CD4-positive, alpha-beta memory T cell (primary cell): ENCODE measurements at regions not wholly inside any gene's neighbourhood (a gene's known extent, or its start where the extent isn't known, plus 50 kb on each side); places are given as distances from the start of the nearest gene placed in this dataset.
"Not testable (repeated sequence)": the region's sequence is repeated elsewhere in the genome, so short reads cannot be mapped to it uniquely, and the experiment has no call there.

ENCODE experiments used
- CTCF ChIA-PET: fragments of 350-600 bp; sonication (Branson Sonifier 250); formaldehyde crosslinking; loops from one replicate; lab custom pipeline; 2021; ENCODE audit warnings: inconsistent platforms; ENCODE audit not compliant: partially characterized antibody; lab: Charles Lee
- POLR2A ChIA-PET: fragments of 350-600 bp; sonication (Branson Sonifier 250); formaldehyde crosslinking; loops from one replicate; lab custom pipeline; 2021; ENCODE audit not compliant: partially characterized antibody; lab: Charles Lee
- DNase-seq, 5 donors: peaks; one replicate each; pipeline versions ENCODE4 v3.0.0 to v3.0.0-alpha.2; 2020 to 2022; ENCODE audit warnings: mixed read lengths in 1 of 5
- H3K27ac ChIP-seq: one replicate; pipeline ENCODE4 v1.7.0; 2013; ENCODE audit warnings: low read depth, low read length
- H3K27me3 ChIP-seq: 2 replicates; pipeline ENCODE4 v1.7.0; 2013; ENCODE audit warnings: mild to moderate bottlenecking, low read length, moderate library complexity; ENCODE audit not compliant: insufficient read depth
- H3K36me3 ChIP-seq: 2 replicates; pipeline ENCODE4 v1.7.0; 2013; ENCODE audit warnings: mild to moderate bottlenecking, low read length, moderate library complexity; ENCODE audit not compliant: insufficient read depth
- H3K4me1 ChIP-seq: 2 replicates; pipeline ENCODE4 v1.7.0; 2013; ENCODE audit warnings: mild to moderate bottlenecking, low read length, moderate library complexity; ENCODE audit not compliant: insufficient read depth
- H3K4me3 ChIP-seq, 2 donors: one replicate each; pipeline ENCODE4 v1.7.0; 2013; ENCODE audit warnings: low read length in 2 of 2, mild to moderate bottlenecking in 1 of 2
- H3K9me3 ChIP-seq, 2 donors: one replicate each; pipeline ENCODE4 v1.7.0; 2013; ENCODE audit warnings: low read length in 2 of 2, control low read depth in 1 of 2; ENCODE audit not compliant: control insufficient read depth in 1 of 2
- H3K27ac Mint-ChIP-seq, 7 donors: one replicate each; pipeline ENCODE4 v1.8.0; 2020 to 2021; ENCODE audit warnings: mixed read lengths in 7 of 7, mild to moderate bottlenecking in 6 of 7, inconsistent platforms in 3 of 7, moderate library complexity in 3 of 7
- H3K27me3 Mint-ChIP-seq, 2 donors: one replicate each; pipeline ENCODE4 v1.8.0; 2020 to 2021; ENCODE audit warnings: mixed read lengths in 2 of 2
- H3K36me3 Mint-ChIP-seq, 2 donors: one replicate each; pipeline ENCODE4 v1.8.0; 2020 to 2021; ENCODE audit warnings: mixed read lengths in 2 of 2, inconsistent platforms in 1 of 2, mild to moderate bottlenecking in 1 of 2
- H3K4me1 Mint-ChIP-seq, 4 donors: one replicate each; pipeline ENCODE4 v1.8.0; 2020 to 2021; ENCODE audit warnings: mixed read lengths in 4 of 4, mild to moderate bottlenecking in 1 of 4
- H3K4me3 Mint-ChIP-seq, 8 donors: one replicate each; pipeline ENCODE4 v1.8.0; 2020 to 2021; ENCODE audit warnings: mixed read lengths in 8 of 8, mild to moderate bottlenecking in 7 of 8, moderate library complexity in 6 of 8, inconsistent platforms in 3 of 8
- H3K9me3 Mint-ChIP-seq, 8 donors: one replicate each; pipeline ENCODE4 v1.8.0; 2020 to 2021; ENCODE audit warnings: mixed read lengths in 8 of 8, mild to moderate bottlenecking in 5 of 8, inconsistent platforms in 3 of 8, moderate library complexity in 1 of 8
- intact Hi-C: fragments of 100-400 bp; cut with micrococcal nuclease; formaldehyde crosslinking; loops from one replicate; pipeline ENCODE4 v1.15.1; 2023

- Mint-ChIP-seq H3K4me1 (no peaks in the 10 kb centered on the region), H3K27ac (no peak overlapping the region), H3K36me3 (no peaks in the 10 kb centered on the region), H3K27me3 (no peaks in the 10 kb centered on the region), H3K4me3 (no peak overlapping the region), H3K9me3 (no peaks in the 10 kb centered on the region)
- no peaks in the 10 kb centered on the region for H3K9me3 ChIP-seq
- POLR2A ChIA-PET = no interaction called here
- DNase-seq = no peak
- CTCF ChIA-PET = no interaction called here
- no peaks in the 10 kb centered on the region for H3K27me3 ChIP-seq
- no peaks in the 10 kb centered on the region for H3K4me1 ChIP-seq
- no peaks in the 10 kb centered on the region for H3K36me3 ChIP-seq
- no peak overlapping the region for H3K4me3 ChIP-seq
- intact Hi-C loops = no loop called here
- H3K27ac ChIP-seq = no peak overlapping the region
These were observed 135.3 kb upstream of the BEND6 start for GRCh38 chr6:56819604-56820003.

GRCh38 chr6:56816370-56816769 is 138.5 kb upstream of the BEND6 start:
- H3K36me3 Mint-ChIP-seq = no peaks in the 10 kb centered on the region
- Histone ChIP-seq H3K36me3 (no peaks in the 10 kb centered on the region), H3K27ac (no peak overlapping the region), H3K4me1 (no peaks in the 10 kb centered on the region), H3K9me3 (no peaks in the 10 kb centered on the region), H3K4me3 (no peak overlapping the region), H3K27me3 (no peaks in the 10 kb centered on the region)
- H3K9me3 Mint-ChIP-seq = no peaks in the 10 kb centered on the region
- H3K27me3 Mint-ChIP-seq = no peaks in the 10 kb centered on the region
- ChIA-PET CTCF (no interaction called here), POLR2A (no interaction called here)
- H3K4me3 Mint-ChIP-seq = no peak overlapping the region
- no peaks in the 10 kb centered on the region for H3K4me1 Mint-ChIP-seq
- no peak for DNase-seq
- intact Hi-C loops = no loop called here
- no peak overlapping the region for H3K27ac Mint-ChIP-seq

GRCh38 chr6:56815436-56815835 is 139.5 kb upstream of the BEND6 start:
- Histone ChIP-seq H3K4me1 (no peaks in the 10 kb centered on the region), H3K4me3 (no peak overlapping the region), H3K36me3 (no peaks in the 10 kb centered on the region), H3K27me3 (no peaks in the 10 kb centered on the region), H3K27ac (no peak overlapping the region), H3K9me3 (no peaks in the 10 kb centered on the region)
- no peak overlapping the region for H3K4me3 Mint-ChIP-seq
- H3K27ac Mint-ChIP-seq = no peak overlapping the region
- H3K9me3 Mint-ChIP-seq = no peaks in the 10 kb centered on the region
- no peaks in the 10 kb centered on the region for H3K4me1 Mint-ChIP-seq
- DNase-seq = no peak
- ChIA-PET CTCF (no interaction called here), POLR2A (no interaction called here)
- H3K27me3 Mint-ChIP-seq = no peaks in the 10 kb centered on the region
- no peaks in the 10 kb centered on the region for H3K36me3 Mint-ChIP-seq
- intact Hi-C loops = no loop called here

- H3K27me3 Mint-ChIP-seq = no peaks in the 10 kb centered on the region
- intact Hi-C loops = no loop called here
- H3K4me1 Mint-ChIP-seq = no peaks in the 10 kb centered on the region
- H3K36me3 Mint-ChIP-seq = no peaks in the 10 kb centered on the region
- Histone ChIP-seq H3K9me3 (no peaks in the 10 kb centered on the region), H3K27ac (no peak overlapping the region), H3K4me3 (no peak overlapping the region), H3K36me3 (no peaks in the 10 kb centered on the region), H3K27me3 (no peaks in the 10 kb centered on the region), H3K4me1 (no peaks in the 10 kb centered on the region)
- no peak overlapping the region for H3K4me3 Mint-ChIP-seq
- no peak for DNase-seq
- H3K27ac Mint-ChIP-seq = no peak overlapping the region
- ChIA-PET POLR2A (no interaction called here), CTCF (no interaction called here)
- H3K9me3 Mint-ChIP-seq = no peaks in the 10 kb centered on the region
These were observed 140.1 kb upstream of the BEND6 start for GRCh38 chr6:56814802-56815201.

- Histone ChIP-seq H3K27ac (no peak overlapping the region), H3K4me3 (no peak overlapping the region), H3K9me3 (no peaks in the 10 kb centered on the region), H3K4me1 (no peaks in the 10 kb centered on the region), H3K27me3 (no peaks in the 10 kb centered on the region), H3K36me3 (no peaks in the 10 kb centered on the region)
- no peak overlapping the region for H3K27ac Mint-ChIP-seq
- no peak overlapping the region for H3K4me3 Mint-ChIP-seq
- CTCF ChIA-PET = no interaction called here
- H3K4me1 Mint-ChIP-seq = no peaks in the 10 kb centered on the region
- H3K9me3 Mint-ChIP-seq = no peaks in the 10 kb centered on the region
- intact Hi-C loops = no loop called here
- POLR2A ChIA-PET = no interaction called here
- DNase-seq = no peak
- no peaks in the 10 kb centered on the region for H3K36me3 Mint-ChIP-seq
- no peaks in the 10 kb centered on the region for H3K27me3 Mint-ChIP-seq
These were observed 140.6 kb upstream of the BEND6 start for GRCh38 chr6:56814308-56814707.

- H3K9me3 ChIP-seq, H3K27ac ChIP-seq, H3K4me1 Mint-ChIP-seq, H3K36me3 ChIP-seq, intact Hi-C loops, H3K4me3 Mint-ChIP-seq, POLR2A ChIA-PET, DNase-seq, H3K9me3 Mint-ChIP-seq, H3K4me1 ChIP-seq, H3K4me3 ChIP-seq, H3K36me3 Mint-ChIP-seq, H3K27ac Mint-ChIP-seq, CTCF ChIA-PET, H3K27me3 ChIP-seq, H3K27me3 Mint-ChIP-seq: not testable (repeated sequence)
These were observed 142.1 kb upstream of the BEND6 start for GRCh38 chr6:56812851-56813250.

GRCh38 chr6:56808871-56809359 is 146.0 kb upstream of the BEND6 start:
- no peaks in the 10 kb centered on the region for H3K36me3 Mint-ChIP-seq
- DNase-seq = no peak
- Histone ChIP-seq H3K27me3 (no peaks in the 10 kb centered on the region), H3K36me3 (no peaks in the 10 kb centered on the region), H3K4me1 (no peaks in the 10 kb centered on the region), H3K9me3 (no peaks in the 10 kb centered on the region), H3K4me3 (no peak overlapping the region), H3K27ac (no peak overlapping the region)
- ChIA-PET CTCF (no interaction called here), POLR2A (no interaction called here)
- no peak overlapping the region for H3K4me3 Mint-ChIP-seq
- intact Hi-C loops = no loop called here
- H3K9me3 Mint-ChIP-seq = no peaks in the 10 kb centered on the region
- no peaks in the 10 kb centered on the region for H3K4me1 Mint-ChIP-seq
- no peak overlapping the region for H3K27ac Mint-ChIP-seq
- no peaks in the 10 kb centered on the region for H3K27me3 Mint-ChIP-seq

- H3K36me3 ChIP-seq = no peaks in the 10 kb centered on the region
- CTCF ChIA-PET = no interaction called here
- no peaks in the 10 kb centered on the region for H3K9me3 ChIP-seq
- Mint-ChIP-seq H3K27me3 (no peaks in the 10 kb centered on the region), H3K4me1 (no peaks in the 10 kb centered on the region), H3K36me3 (no peaks in the 10 kb centered on the region), H3K9me3 (no peaks in the 10 kb centered on the region), H3K4me3 (no peak overlapping the region), H3K27ac (no peak overlapping the region)
- intact Hi-C loops = no loop called here
- no peak overlapping the region for H3K4me3 ChIP-seq
- POLR2A ChIA-PET = no interaction called here
- no peaks in the 10 kb centered on the region for H3K4me1 ChIP-seq
- no peaks in the 10 kb centered on the region for H3K27me3 ChIP-seq
- no peak overlapping the region for H3K27ac ChIP-seq
- DNase-seq = no peak
These were observed 146.9 kb upstream of the BEND6 start for GRCh38 chr6:56807989-56808337.
